Sigmoid colon (tissue), 4 donors: ENCODE measurements at regions not wholly inside any gene's neighbourhood (a gene's known extent, or its start where the extent isn't known, plus 50 kb on each side); places are given as distances from the start of the nearest gene placed in this dataset.

Source experiments
- EP300 ChIP-seq, 4 donors: sonication (generic); formaldehyde crosslinking; IDR thresholded peaks; one replicate each; pipeline ENCODE4 v1.6.1; 2017; ENCODE audit warnings: antibody characterized with exemption in 4 of 4
- POLR2A ChIP-seq, 2 donors: fragments of 450-650 bp; IDR thresholded peaks; one replicate each; pipeline ENCODE4 v1.6.1; 2016; ENCODE audit warnings: antibody characterized with exemption in 2 of 2, mild to moderate bottlenecking in 2 of 2, moderate library complexity in 2 of 2
- POLR2AphosphoS5 ChIP-seq, 4 donors: sonication (generic); formaldehyde crosslinking; IDR thresholded peaks; one replicate each; pipeline ENCODE4 v1.6.1; 2017; ENCODE audit warnings: antibody characterized with exemption in 4 of 4
- TF ChIP-seq, protein P1 (sequence below), 4 experiments: fragments of 450-650 bp in 3 of 4; fragments of 200-600 bp in 1 of 4; IDR thresholded peaks; one replicate each; pipeline ENCODE4 v1.5.1; 2016 to 2019; ENCODE audit warnings: antibody characterized with exemption in 4 of 4, mild to moderate bottlenecking in 3 of 4, moderate library complexity in 2 of 4

DNA sequence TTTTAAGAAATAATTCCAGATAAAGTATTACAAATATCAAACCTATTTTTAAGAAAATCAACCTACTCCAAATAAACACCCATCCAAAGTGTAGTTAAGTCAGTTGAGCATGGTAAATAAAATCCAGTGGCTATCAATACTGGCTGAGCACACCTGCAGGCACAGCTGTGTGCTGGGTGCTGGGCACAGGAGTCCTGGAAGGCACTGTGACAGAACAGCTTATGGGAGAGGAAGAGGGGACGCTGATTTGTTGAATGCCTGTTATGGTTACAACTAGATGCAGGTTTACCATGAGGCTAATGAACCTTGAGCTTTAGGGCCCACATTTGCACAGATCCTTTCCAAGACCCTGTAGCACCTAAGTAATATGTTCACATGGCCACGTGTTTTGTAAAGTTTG lies 202.7 kb downstream of the MTX2 start:
- TF ChIP-seq, protein P1, sequence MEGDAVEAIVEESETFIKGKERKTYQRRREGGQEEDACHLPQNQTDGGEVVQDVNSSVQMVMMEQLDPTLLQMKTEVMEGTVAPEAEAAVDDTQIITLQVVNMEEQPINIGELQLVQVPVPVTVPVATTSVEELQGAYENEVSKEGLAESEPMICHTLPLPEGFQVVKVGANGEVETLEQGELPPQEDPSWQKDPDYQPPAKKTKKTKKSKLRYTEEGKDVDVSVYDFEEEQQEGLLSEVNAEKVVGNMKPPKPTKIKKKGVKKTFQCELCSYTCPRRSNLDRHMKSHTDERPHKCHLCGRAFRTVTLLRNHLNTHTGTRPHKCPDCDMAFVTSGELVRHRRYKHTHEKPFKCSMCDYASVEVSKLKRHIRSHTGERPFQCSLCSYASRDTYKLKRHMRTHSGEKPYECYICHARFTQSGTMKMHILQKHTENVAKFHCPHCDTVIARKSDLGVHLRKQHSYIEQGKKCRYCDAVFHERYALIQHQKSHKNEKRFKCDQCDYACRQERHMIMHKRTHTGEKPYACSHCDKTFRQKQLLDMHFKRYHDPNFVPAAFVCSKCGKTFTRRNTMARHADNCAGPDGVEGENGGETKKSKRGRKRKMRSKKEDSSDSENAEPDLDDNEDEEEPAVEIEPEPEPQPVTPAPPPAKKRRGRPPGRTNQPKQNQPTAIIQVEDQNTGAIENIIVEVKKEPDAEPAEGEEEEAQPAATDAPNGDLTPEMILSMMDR (IDR thresholded peaks at IDR 0.05) = no peak
- TF ChIP-seq POLR2AphosphoS5 (IDR thresholded peaks at IDR 0.05) (no peak), POLR2A (IDR thresholded peaks at IDR 0.05) (no peak), EP300 (IDR thresholded peaks at IDR 0.05) (no peak)
